AG10803 (cell line): ENCODE measurements at regions not wholly inside any gene's neighbourhood (a gene's known extent, or its start where the extent isn't known, plus 50 kb on each side); places are given as distances from the start of the nearest gene placed in this dataset.

ENCODE experiments used
- DNase-seq: peaks from one replicate; pipeline ENCODE4 v3.0.0; 2010; ENCODE audit warnings: low read depth
- H3K4me3 ChIP-seq: 2 replicates; pipeline ENCODE4 v1.5.1; 2011; ENCODE audit warnings: mild to moderate bottlenecking, low read length, control low read depth
- TF ChIP-seq, protein P1 (sequence below): conservative IDR thresholded peaks from 2 replicates; pipeline ENCODE4 v1.5.1; 2011; ENCODE audit warnings: mild to moderate bottlenecking, low read length, control low read depth, inconsistent platforms

DNA sequence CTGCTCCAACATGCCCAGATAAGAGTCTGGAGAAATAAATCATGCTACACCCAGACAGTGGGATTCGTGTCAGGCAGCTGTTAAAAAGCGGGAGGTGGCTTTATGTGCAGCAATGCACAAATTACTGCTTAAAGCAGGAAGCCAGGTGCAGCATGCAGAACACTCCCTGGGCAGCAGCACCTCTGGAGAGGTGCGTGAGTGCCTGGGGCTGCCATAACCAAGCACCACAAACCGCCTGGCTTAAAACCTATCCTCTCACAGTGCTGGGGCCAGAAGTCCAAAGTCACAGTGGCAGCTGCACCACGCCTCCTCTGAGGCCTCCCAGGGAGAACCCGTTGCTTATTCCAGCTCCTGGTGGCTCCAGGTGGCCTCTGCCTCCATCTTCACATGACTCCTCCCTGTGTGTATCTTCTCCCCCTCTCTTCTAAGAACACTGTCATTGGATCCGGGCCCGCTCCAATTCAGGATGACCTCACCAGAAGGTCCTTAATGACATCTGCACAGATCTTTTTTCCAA is 115.6 kb downstream of the SIK1 start:
- TF ChIP-seq, protein P1, sequence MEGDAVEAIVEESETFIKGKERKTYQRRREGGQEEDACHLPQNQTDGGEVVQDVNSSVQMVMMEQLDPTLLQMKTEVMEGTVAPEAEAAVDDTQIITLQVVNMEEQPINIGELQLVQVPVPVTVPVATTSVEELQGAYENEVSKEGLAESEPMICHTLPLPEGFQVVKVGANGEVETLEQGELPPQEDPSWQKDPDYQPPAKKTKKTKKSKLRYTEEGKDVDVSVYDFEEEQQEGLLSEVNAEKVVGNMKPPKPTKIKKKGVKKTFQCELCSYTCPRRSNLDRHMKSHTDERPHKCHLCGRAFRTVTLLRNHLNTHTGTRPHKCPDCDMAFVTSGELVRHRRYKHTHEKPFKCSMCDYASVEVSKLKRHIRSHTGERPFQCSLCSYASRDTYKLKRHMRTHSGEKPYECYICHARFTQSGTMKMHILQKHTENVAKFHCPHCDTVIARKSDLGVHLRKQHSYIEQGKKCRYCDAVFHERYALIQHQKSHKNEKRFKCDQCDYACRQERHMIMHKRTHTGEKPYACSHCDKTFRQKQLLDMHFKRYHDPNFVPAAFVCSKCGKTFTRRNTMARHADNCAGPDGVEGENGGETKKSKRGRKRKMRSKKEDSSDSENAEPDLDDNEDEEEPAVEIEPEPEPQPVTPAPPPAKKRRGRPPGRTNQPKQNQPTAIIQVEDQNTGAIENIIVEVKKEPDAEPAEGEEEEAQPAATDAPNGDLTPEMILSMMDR, result no peak
- no peak overlapping the region for H3K4me3 ChIP-seq
- DNase-seq, result no peak

DNA sequence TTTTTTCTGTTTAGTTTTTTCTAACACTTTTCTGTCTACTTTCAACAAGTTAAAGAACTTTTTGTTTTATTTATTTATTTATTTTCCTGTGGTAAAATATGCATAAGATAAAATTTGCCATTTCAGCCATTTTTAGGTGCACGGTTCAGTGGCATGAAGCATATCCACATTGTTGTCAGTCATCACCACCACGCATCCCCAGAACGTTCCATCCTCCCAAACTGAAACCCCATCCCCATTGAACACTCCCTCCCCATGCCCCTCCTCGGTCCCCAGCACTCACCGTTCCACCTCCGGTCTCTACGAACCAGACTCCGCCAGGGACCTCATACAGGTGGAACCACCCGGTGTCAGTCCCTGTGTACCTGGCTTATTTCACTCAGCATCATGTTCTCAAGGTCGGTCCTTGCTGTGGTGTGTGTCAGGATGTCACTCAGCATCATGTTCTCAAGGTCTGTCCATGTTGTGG is 118.1 kb downstream of the SIK1 start:
- no peak for DNase-seq
- H3K4me3 ChIP-seq, result no peak overlapping the region
- TF ChIP-seq, protein P1, result no peak

DNA sequence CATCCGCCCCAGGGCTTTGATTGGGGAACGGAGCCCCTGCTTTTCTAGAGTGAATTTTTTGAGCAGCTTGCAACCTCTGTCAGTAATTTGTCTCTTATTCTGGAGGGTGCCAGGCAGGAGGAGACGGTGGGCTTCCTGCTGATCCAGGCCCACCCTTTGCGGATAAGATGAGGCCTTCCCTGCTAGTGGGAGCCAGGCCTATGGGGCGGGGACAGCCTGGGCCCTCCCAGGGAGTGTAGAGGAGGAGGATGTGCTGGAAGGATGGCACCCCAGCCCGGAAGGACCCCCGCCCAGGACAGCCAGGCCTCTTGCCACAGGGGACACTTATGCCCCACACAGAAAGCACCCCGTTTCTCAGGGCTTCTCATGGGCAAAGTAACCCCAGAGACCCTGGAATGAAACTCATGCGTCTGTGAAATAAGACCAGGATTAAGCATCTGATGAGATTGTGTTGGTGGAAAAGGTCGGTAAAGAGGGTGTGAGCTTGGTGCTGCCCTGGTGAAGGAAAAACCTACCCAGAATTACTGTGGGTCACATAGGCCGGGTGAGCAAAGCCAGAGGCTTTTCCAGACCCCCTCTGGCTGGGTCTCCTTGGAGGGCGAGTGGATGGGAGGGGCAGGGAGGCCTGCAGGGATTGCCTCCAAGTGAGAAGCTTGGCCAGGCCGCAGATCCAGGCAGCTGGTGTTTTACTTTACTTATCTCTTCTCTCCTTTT is 118.7 kb downstream of the SIK1 start:
- no peak overlapping the region for H3K4me3 ChIP-seq
- no peak for DNase-seq
- TF ChIP-seq, protein P1, result no peak

DNA sequence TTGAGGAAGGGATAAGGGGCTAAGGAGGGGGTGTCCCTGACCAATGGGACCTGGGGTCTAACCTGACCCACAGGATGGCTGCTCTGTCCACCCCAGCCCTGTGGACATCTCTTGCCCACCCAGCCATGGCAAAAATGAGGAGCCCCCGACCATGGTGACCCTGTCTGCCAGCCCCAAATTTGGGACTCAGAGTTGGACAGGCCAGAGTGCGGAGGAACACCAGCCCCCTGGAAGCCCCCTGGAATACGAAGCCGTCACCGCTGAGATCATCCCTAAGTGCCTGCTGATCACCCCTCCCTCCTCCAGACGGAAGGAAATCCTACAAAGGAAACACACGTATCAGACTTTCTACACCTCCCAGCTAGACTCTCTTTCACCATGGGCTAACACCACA is 119.3 kb downstream of the SIK1 start:
- TF ChIP-seq, protein P1, result no peak
- no peak overlapping the region for H3K4me3 ChIP-seq
- DNase-seq, result no peak

DNA sequence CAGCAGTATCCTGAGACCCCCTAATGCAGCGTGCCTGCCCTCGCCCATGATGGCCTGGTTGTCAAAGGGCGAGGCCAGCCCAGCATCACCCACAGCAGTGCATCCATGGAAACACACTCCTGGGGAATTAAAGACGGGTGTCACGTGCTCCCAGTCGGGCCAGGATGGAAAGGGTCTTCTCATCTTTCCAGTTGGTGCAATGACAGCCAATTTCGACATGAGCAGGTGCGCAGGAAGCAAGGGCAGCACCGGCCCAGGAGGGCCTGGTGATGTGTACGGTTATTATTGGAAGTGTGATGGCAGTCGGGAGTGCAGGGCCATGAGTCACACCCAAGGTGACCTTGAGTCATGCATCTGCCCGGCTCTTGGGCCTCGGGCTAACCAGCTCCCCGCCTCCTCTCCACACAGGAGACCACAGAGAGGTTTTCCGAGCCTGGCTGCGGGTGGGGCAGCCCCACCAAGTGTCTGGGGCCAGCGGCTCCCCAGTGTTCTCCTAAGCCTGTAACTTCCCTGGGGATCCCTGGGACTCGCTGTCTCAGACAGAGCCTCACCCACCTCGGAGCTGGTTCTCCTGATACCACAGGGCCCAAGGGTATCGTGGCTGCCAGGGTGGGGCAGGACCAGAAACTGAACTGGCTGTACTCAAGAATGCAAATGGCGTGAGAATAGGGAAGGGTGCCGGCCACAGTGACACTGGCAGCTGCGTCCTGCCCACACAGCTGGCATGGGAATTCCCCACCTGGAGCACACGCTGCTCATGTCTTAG is 119.8 kb downstream of the SIK1 start:
- TF ChIP-seq, protein P1, result no peak
- H3K4me3 ChIP-seq, result no peak overlapping the region
- peak; percentile 18 for DNase-seq

DNA sequence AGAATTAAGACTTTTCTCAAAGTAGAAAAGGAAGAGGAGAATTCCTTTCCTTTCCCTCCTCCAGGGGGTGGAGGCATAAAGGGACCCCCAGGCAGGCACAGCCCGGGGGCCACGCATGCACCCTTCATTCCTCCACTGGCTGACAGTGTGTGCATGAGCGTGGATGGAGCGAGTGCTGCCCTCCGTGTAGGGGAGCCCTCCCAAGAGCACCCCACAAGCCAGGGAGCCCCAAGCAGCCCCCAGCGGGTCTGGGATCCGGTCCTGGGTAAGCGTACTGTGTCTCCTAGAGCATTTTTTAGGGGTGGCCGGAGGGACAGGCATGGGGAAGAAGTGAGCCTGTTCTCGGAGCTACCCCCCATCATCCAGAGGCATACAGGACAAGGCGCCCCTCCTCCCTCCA is 120.5 kb downstream of the SIK1 start:
- TF ChIP-seq, protein P1, result no peak
- no peak for DNase-seq
- no peak overlapping the region for H3K4me3 ChIP-seq
